ENCODE measurements at regions not wholly inside any gene's neighbourhood (a gene's known extent, or its start where the extent isn't known, plus 50 kb on each side); places are given as distances from the start of the nearest gene placed in this dataset.
"Not testable (repeated sequence)": the region's sequence is repeated elsewhere in the genome, so short reads cannot be mapped to it uniquely, and the experiment has no call there.

DNA sequence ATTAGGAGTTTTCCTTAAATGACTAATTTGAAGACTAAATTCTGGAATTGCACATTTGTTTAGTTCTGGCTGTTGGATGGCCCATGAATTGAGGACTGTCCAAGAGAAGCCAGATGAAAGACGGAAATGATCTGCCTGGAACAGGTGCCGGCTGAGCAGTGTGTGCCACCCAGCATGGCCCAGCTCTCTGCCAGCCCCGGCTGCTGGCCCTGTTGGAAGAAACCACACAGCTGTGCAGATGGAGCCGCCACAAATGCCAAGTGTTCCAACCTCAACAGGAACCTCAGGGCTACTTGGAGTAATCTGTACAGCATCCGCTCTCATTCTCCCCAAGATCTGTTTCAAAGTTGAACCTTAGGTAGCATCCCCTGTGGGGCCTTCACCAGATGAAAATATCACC lies 67.0 kb upstream of the STARD13 start:
- Histone ChIP-seq H3K4me3 (ENCODE audit: low read length in 3 of 3) (no peak overlapping the region), H3K9ac (ENCODE audit: low read depth in 1 of 3, low read length in 3 of 3) (no peak overlapping the region), H3K27ac (ENCODE audit: low read depth, low read length) (peak overlapping the region; percentile 53), H3K36me3 (ENCODE audit: control insufficient read depth in 3 of 3, insufficient read depth in 3 of 3, low read length in 3 of 3) (no peaks in the 10 kb centered on the region), H3K9me3 (ENCODE audit: control insufficient read depth in 3 of 3, low read length in 3 of 3) (no peaks in the 10 kb centered on the region), H3K4me1 (ENCODE audit: control insufficient read depth in 3 of 3, insufficient read depth in 3 of 3, low read length in 3 of 3) (peaks cover 21 to 28% (median 26%) of the 10 kb centered on the region in 3 donors), H3K27me3 (ENCODE audit: control insufficient read depth in 3 of 3, insufficient read depth in 3 of 3, low read length in 3 of 3) (peaks cover 0 to 6% (median 0%) of the 10 kb centered on the region in 3 donors)

DNA sequence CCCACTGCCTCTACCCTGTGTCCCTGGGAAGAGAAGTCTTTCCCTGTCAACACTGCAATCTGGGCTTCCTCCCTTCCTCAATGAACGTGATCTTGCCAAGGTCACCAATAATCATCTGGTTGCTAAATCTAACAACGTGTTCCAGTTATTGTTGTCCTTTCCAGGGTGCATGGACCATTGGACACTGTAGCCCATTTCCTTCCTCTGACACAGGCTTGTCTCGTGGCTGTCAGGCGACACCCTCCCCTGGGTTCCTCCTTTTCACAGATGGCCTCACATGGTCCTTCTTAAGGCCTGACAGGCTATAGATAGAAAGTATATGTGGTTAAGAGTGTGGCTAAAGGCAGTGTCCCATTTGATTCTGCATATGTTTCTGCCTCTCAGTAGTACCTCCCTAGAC lies 67.7 kb upstream of the STARD13 start:
- H3K4me1 ChIP-seq (ENCODE audit: control insufficient read depth in 3 of 3, insufficient read depth in 3 of 3, low read length in 3 of 3) = peaks cover 21 to 28% (median 26%) of the 10 kb centered on the region in 3 donors

DNA sequence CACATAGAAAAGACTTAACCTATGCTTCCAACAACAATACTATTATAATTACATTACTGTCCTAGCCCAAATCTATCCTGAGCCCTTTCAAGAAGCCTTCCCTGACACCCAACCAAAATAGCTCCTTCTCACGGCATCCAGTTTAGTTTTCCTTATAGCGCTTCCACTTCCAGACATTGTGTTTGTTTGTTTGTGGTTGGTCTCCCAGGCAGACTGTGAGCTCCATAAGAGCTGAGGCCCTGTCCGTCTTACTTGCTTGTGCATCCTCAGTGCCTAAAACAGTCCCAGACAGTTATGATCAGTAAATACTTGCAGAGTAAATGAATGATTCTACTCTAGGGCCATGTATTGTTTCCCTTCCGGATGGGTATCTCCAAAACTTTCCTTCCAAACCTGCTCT lies 68.1 kb upstream of the STARD13 start:
- Histone ChIP-seq H3K36me3 (ENCODE audit: control insufficient read depth in 3 of 3, insufficient read depth in 3 of 3, low read length in 3 of 3) (no peaks in the 10 kb centered on the region), H3K9ac (ENCODE audit: low read depth in 1 of 3, low read length in 3 of 3) (no peak overlapping the region), H3K4me3 (ENCODE audit: low read length in 3 of 3) (no peak overlapping the region), H3K27me3 (ENCODE audit: control insufficient read depth in 3 of 3, insufficient read depth in 3 of 3, low read length in 3 of 3) (peaks cover 0 to 6% (median 0%) of the 10 kb centered on the region in 3 donors), H3K27ac (ENCODE audit: low read depth, low read length) (peak overlapping the region; percentile 53), H3K4me1 (ENCODE audit: control insufficient read depth in 3 of 3, insufficient read depth in 3 of 3, low read length in 3 of 3) (peaks cover 21 to 28% (median 26%) of the 10 kb centered on the region in 3 donors), H3K9me3 (ENCODE audit: control insufficient read depth in 3 of 3, low read length in 3 of 3) (no peaks in the 10 kb centered on the region)

More for the DNA sequence above, 67.7 kb upstream of the STARD13 start:
- H3K4me3 ChIP-seq (ENCODE audit: low read length in 3 of 3) = no peak overlapping the region
- peak overlapping the region; percentile 53 for H3K27ac ChIP-seq (ENCODE audit: low read depth, low read length)
- H3K9ac ChIP-seq (ENCODE audit: low read depth in 1 of 3, low read length in 3 of 3) = peak overlapping the region in 1 of 3 donors; percentile 20
- peaks cover 0 to 6% (median 0%) of the 10 kb centered on the region in 3 donors for H3K27me3 ChIP-seq (ENCODE audit: control insufficient read depth in 3 of 3, insufficient read depth in 3 of 3, low read length in 3 of 3)
- H3K36me3 ChIP-seq (ENCODE audit: control insufficient read depth in 3 of 3, insufficient read depth in 3 of 3, low read length in 3 of 3) = no peaks in the 10 kb centered on the region
- H3K9me3 ChIP-seq (ENCODE audit: control insufficient read depth in 3 of 3, low read length in 3 of 3) = no peaks in the 10 kb centered on the region

DNA sequence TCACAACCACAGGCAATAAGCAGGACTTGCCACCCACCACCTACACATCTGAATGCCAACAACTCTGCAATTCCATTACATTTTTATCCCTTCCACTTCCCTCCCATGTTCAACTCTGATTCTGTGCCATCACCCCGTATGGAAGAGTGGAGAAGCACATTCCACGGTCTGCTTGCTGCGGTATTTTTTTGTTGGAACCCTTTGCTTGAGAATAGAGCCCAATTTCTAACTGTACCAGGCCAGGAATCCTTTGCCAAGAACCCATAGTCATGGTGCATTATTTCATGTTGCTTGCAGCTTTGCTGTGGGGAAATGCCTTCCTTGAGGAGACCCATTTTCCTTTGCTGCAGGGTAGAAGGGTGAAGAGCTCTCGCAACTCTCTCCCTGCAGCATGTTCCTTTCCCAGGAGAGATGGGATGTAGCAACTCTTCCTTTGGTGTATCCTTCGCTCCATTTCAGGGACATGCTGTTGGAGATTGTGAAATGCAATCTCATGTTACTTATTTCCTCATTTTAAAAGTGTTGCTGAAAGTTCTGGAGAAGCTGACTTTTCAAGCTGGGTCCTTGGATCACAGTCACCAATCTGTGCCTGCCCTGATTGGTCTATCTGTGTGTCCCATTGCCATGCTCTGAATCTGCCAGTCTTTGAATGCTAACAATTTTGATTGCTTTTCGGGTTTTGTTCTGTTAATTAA lies 69.8 kb upstream of the STARD13 start:
- Histone ChIP-seq H3K27me3 (ENCODE audit: control insufficient read depth in 3 of 3, insufficient read depth in 3 of 3, low read length in 3 of 3) (no peaks in the 10 kb centered on the region), H3K4me3 (ENCODE audit: low read length in 3 of 3) (no peak overlapping the region), H3K27ac (ENCODE audit: low read depth, low read length) (peak overlapping the region; percentile 14), H3K4me1 (ENCODE audit: control insufficient read depth in 3 of 3, insufficient read depth in 3 of 3, low read length in 3 of 3) (peaks cover 15 to 20% (median 20%) of the 10 kb centered on the region in 3 donors), H3K9me3 (ENCODE audit: control insufficient read depth in 3 of 3, low read length in 3 of 3) (no peaks in the 10 kb centered on the region), H3K9ac (ENCODE audit: low read depth in 1 of 3, low read length in 3 of 3) (no peak overlapping the region), H3K36me3 (ENCODE audit: control insufficient read depth in 3 of 3, insufficient read depth in 3 of 3, low read length in 3 of 3) (no peaks in the 10 kb centered on the region)

DNA sequence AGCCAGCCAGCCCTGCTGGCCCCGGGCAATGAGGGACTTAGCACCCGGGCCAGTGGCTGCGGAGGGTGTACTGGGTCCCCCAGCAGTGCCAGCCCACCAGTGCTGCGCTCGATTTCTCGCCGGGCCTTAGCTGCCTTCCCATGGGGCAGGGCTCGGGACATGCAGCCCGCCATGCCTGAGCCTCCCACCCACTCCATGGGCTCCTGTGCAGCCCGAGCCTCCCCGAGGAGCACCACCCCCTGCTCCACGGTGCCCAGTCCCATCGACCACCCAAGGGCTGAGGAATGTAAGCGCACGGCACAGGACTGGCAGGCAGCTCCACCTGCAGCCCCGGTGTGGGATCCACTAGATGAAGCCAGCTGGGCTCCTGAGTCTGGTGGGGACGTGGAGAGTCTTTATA lies 72.5 kb upstream of the STARD13 start:
- H3K9me3 ChIP-seq (ENCODE audit: control insufficient read depth in 3 of 3, low read length in 3 of 3); H3K4me1 ChIP-seq (ENCODE audit: control insufficient read depth in 3 of 3, insufficient read depth in 3 of 3, low read length in 3 of 3); H3K27ac ChIP-seq (ENCODE audit: low read depth, low read length); H3K27me3 ChIP-seq (ENCODE audit: control insufficient read depth in 3 of 3, insufficient read depth in 3 of 3, low read length in 3 of 3); H3K36me3 ChIP-seq (ENCODE audit: control insufficient read depth in 3 of 3, insufficient read depth in 3 of 3, low read length in 3 of 3); H3K9ac ChIP-seq (ENCODE audit: low read depth in 1 of 3, low read length in 3 of 3); H3K4me3 ChIP-seq (ENCODE audit: low read length in 3 of 3): not testable (repeated sequence)

DNA sequence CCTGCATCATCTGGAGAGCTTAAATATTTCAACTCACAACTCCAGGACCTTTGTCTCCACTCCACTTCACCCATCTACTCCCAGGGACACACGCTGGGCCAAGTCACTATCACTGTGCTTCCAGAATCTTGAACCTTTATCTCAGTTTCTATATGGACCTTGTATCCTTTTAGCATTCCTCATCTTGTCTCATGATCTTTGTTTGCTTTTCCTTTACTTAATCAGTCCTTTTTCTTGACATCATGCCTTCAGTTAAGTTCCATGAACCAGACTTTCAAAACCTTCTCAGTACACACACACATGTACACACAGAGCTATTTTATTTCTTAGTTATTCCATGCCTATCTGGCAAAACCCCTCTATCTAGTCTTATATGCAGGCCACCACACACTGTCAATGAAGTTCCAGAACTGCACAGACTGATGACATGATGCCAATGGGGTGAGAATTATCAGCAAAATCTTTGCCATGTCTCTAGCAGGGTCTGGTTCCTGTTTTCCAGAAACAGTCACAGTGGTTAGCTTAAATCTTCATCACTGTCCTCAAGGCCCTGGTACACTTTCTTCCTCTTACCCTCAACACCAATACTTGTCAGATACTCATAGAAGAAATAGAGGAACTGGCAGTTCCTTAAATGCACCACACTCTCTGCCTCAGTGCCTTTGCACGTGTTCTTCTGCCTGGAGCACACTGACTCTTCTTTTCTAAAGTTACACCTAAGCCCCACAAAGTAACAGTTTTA lies 77.6 kb upstream of the STARD13 start:
- Histone ChIP-seq H3K27ac (ENCODE audit: low read depth, low read length) (no peak overlapping the region), H3K4me3 (ENCODE audit: low read length in 3 of 3) (no peak overlapping the region), H3K4me1 (ENCODE audit: control insufficient read depth in 3 of 3, insufficient read depth in 3 of 3, low read length in 3 of 3) (no peaks in the 10 kb centered on the region), H3K36me3 (ENCODE audit: control insufficient read depth in 3 of 3, insufficient read depth in 3 of 3, low read length in 3 of 3) (no peaks in the 10 kb centered on the region), H3K9ac (ENCODE audit: low read depth in 1 of 3, low read length in 3 of 3) (no peak overlapping the region), H3K9me3 (ENCODE audit: control insufficient read depth in 3 of 3, low read length in 3 of 3) (no peaks in the 10 kb centered on the region), H3K27me3 (ENCODE audit: control insufficient read depth in 3 of 3, insufficient read depth in 3 of 3, low read length in 3 of 3) (no peaks in the 10 kb centered on the region)

DNA sequence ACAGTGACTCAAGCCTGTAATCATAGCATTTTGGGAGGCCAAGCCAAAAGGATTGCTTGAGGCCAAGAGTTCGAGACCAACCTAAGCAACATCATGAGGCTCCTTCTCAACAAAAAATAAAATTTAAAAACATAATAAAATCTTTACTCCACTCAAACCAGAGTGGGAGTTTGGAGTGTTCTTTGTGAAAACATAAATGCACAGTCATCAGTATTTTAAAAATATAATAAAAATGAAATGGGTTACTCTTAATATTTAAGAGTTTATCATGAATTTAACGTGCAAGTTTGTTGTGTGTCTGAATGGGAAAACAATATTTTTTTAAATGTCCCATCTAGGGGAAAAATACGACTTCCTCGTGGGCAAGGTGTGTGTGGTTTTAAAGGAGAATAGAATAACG lies 78.6 kb upstream of the STARD13 start:
- no peaks in the 10 kb centered on the region for H3K27me3 ChIP-seq (ENCODE audit: control insufficient read depth in 3 of 3, insufficient read depth in 3 of 3, low read length in 3 of 3)
- H3K4me3 ChIP-seq (ENCODE audit: low read length in 3 of 3) = no peak overlapping the region
- no peaks in the 10 kb centered on the region for H3K9me3 ChIP-seq (ENCODE audit: control insufficient read depth in 3 of 3, low read length in 3 of 3)
- peaks cover 0 to 5% (median 4%) of the 10 kb centered on the region in 3 donors for H3K4me1 ChIP-seq (ENCODE audit: control insufficient read depth in 3 of 3, insufficient read depth in 3 of 3, low read length in 3 of 3)
- no peak overlapping the region for H3K27ac ChIP-seq (ENCODE audit: low read depth, low read length)
- no peak overlapping the region for H3K9ac ChIP-seq (ENCODE audit: low read depth in 1 of 3, low read length in 3 of 3)
- no peaks in the 10 kb centered on the region for H3K36me3 ChIP-seq (ENCODE audit: control insufficient read depth in 3 of 3, insufficient read depth in 3 of 3, low read length in 3 of 3)

DNA sequence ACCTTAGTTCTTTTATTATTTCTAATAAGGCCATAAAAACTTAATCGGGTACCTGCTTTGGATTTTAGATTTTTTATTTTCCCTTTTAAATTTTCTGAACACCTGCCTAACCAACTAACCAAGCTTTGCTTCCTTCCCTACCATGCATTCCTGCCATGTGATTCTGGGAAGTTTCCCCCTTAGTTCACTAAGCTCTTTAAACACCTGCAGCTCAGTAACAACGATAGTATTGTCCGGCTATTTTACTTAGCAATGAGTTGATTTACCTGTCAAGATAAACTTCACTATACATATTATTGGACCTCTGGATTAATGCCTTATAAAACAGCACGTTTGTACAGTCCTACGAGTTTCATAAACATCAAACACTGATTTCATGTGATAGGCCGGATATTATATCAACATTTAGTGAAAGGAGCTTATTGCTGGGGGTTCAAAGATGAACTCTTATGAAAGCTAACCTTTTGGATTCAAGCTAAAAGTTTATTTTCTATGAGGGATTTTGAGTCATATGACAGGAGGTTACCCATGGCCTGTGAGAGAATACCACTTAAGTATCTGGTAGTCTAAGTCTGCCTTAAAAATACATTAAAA lies 81.0 kb upstream of the STARD13 start:
- H3K27ac ChIP-seq (ENCODE audit: low read depth, low read length) = no peak overlapping the region
- peaks cover 0 to 5% (median 4%) of the 10 kb centered on the region in 3 donors for H3K4me1 ChIP-seq (ENCODE audit: control insufficient read depth in 3 of 3, insufficient read depth in 3 of 3, low read length in 3 of 3)
- no peak overlapping the region for H3K4me3 ChIP-seq (ENCODE audit: low read length in 3 of 3)
- H3K36me3 ChIP-seq (ENCODE audit: control insufficient read depth in 3 of 3, insufficient read depth in 3 of 3, low read length in 3 of 3) = no peaks in the 10 kb centered on the region
- H3K9me3 ChIP-seq (ENCODE audit: control insufficient read depth in 3 of 3, low read length in 3 of 3) = no peaks in the 10 kb centered on the region
- no peak overlapping the region for H3K9ac ChIP-seq (ENCODE audit: low read depth in 1 of 3, low read length in 3 of 3)
- H3K27me3 ChIP-seq (ENCODE audit: control insufficient read depth in 3 of 3, insufficient read depth in 3 of 3, low read length in 3 of 3) = no peaks in the 10 kb centered on the region

DNA sequence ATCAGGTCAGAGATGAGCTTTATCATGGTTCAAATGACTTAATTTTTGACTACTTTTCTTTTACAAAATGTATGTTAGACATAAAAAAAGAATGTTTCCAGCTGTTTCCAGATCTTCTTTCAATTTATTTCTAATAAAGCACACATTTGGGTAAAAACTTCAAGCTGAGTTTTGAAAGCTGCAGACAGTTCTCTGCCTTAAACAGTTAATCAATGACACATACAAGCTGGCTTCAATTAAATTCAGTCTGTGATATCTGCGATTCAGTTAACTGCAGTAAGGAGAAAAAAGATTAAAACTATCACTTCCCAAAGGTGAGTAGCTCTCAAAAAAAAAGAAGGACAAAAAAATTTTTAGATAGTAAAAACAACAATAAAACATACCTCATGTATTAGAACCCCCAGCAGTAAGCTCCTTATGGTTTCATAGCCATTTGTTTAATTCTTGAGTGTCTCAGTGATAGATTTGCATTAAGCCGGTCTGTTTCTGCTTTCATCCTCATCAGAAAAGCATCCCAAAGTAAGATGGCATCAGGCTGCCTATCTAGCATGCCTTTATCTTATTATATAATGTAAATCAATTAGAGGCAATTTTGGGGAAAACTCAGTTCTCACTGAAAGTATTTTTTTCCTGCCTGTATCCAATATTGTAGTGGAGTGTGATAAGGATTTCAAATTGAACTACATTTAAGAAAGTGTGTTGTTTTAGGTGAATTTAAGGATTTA lies 81.8 kb upstream of the STARD13 start:
- no peaks in the 10 kb centered on the region for H3K27me3 ChIP-seq (ENCODE audit: control insufficient read depth in 3 of 3, insufficient read depth in 3 of 3, low read length in 3 of 3)
- H3K9me3 ChIP-seq (ENCODE audit: control insufficient read depth in 3 of 3, low read length in 3 of 3) = no peaks in the 10 kb centered on the region
- peaks cover 0 to 5% (median 4%) of the 10 kb centered on the region in 3 donors for H3K4me1 ChIP-seq (ENCODE audit: control insufficient read depth in 3 of 3, insufficient read depth in 3 of 3, low read length in 3 of 3)
- H3K27ac ChIP-seq (ENCODE audit: low read depth, low read length) = no peak overlapping the region
- no peaks in the 10 kb centered on the region for H3K36me3 ChIP-seq (ENCODE audit: control insufficient read depth in 3 of 3, insufficient read depth in 3 of 3, low read length in 3 of 3)
- no peak overlapping the region for H3K9ac ChIP-seq (ENCODE audit: low read depth in 1 of 3, low read length in 3 of 3)
- no peak overlapping the region for H3K4me3 ChIP-seq (ENCODE audit: low read length in 3 of 3)

Measured in skeletal muscle tissue (tissue), 3 donors.